ENCODE measurements at regions not wholly inside any gene's neighbourhood (a gene's known extent, or its start where the extent isn't known, plus 50 kb on each side); places are given as distances from the start of the nearest gene placed in this dataset.

GRCh38 chr4:111187108-111187507, 564.2 kb upstream of the PITX2 start:
- no peak for DNase-seq

GRCh38 chr4:111198446-111198845, 575.6 kb upstream of the PITX2 start:
- DNase-seq, result no peak

- DNase-seq, result no peak
Measured at GRCh38 chr4:111204797-111205196, 581.9 kb upstream of the PITX2 start.

GRCh38 chr4:111208970-111209369, 586.1 kb upstream of the PITX2 start:
- no peak for DNase-seq

GRCh38 chr4:111209706-111210105, 586.8 kb upstream of the PITX2 start:
- DNase-seq, result no peak

- no peak for DNase-seq
Measured at GRCh38 chr4:111210595-111210994, 587.7 kb upstream of the PITX2 start.

GRCh38 chr4:111213531-111213930, 590.7 kb upstream of the PITX2 start:
- DNase-seq, result no peak

GRCh38 chr4:111214371-111214770, 591.5 kb upstream of the PITX2 start:
- no peak for DNase-seq

GRCh38 chr4:111215755-111216154, 592.9 kb upstream of the PITX2 start:
- no peak for DNase-seq

- DNase-seq, result no peak
Measured at GRCh38 chr4:111216791-111217190, 593.9 kb upstream of the PITX2 start.

- DNase-seq, result no peak
Measured at GRCh38 chr4:111221371-111221770, 598.5 kb upstream of the PITX2 start.

- no peak for DNase-seq
Measured at GRCh38 chr4:111228396-111228795, 605.5 kb upstream of the PITX2 start.

GRCh38 chr4:111228874-111229273, 606.0 kb upstream of the PITX2 start:
- DNase-seq, result no peak

- no peak for DNase-seq
Measured at GRCh38 chr4:111230265-111230664, 607.4 kb upstream of the PITX2 start.

- no peak for DNase-seq
Measured at GRCh38 chr4:111231281-111231680, 608.4 kb upstream of the PITX2 start.

GRCh38 chr4:111234939-111235338, 612.1 kb upstream of the PITX2 start:
- DNase-seq, result no peak

- no peak for DNase-seq
Measured at GRCh38 chr4:111263836-111264235, 641.0 kb upstream of the PITX2 start.

GRCh38 chr4:111266937-111267336, 644.1 kb upstream of the PITX2 start:
- no peak for DNase-seq

- no peak for DNase-seq
Measured at GRCh38 chr4:111267786-111268185, 644.9 kb upstream of the PITX2 start.

GRCh38 chr4:111268769-111269414, 646.0 kb upstream of the PITX2 start:
- no peak for DNase-seq

GRCh38 chr4:111269439-111269838, 646.6 kb upstream of the PITX2 start:
- DNase-seq, result no peak

GRCh38 chr4:111274060-111274459, 651.2 kb upstream of the PITX2 start:
- no peak for DNase-seq

GRCh38 chr4:111274486-111274885, 651.6 kb upstream of the PITX2 start:
- DNase-seq, result no peak

GRCh38 chr4:111281219-111281618, 658.3 kb upstream of the PITX2 start:
- no peak for DNase-seq

- no peak for DNase-seq
Measured at GRCh38 chr4:111282035-111282434, 659.2 kb upstream of the PITX2 start.
